Suprapubic skin (tissue), 4 donors: ENCODE measurements at regions not wholly inside any gene's neighbourhood (a gene's known extent, or its start where the extent isn't known, plus 50 kb on each side); places are given as distances from the start of the nearest gene placed in this dataset.

Source experiments
- EP300 ChIP-seq: sonication (generic); formaldehyde crosslinking; IDR thresholded peaks from one replicate; pipeline ENCODE4 v1.6.1; 2017; ENCODE audit warnings: antibody characterized with exemption
- POLR2A ChIP-seq, 2 donors: fragments of 450-650 bp; IDR thresholded peaks; one replicate each; pipeline ENCODE4 v1.6.1; 2017; ENCODE audit warnings: antibody characterized with exemption in 2 of 2, mild to moderate bottlenecking in 2 of 2, moderate library complexity in 2 of 2
- POLR2AphosphoS5 ChIP-seq, 3 donors: sonication (generic); formaldehyde crosslinking; IDR thresholded peaks; one replicate each; pipeline ENCODE4 v1.6.1; 2017; ENCODE audit warnings: antibody characterized with exemption in 3 of 3
- TF ChIP-seq, protein P1 (sequence below), 2 donors: fragments of 200-600 bp in 1 of 2; fragments of 450-650 bp in 1 of 2; sonication (generic) in 1 of 2; IDR thresholded peaks; one replicate each; pipeline ENCODE4 v1.5.1; 2016 to 2019; ENCODE audit warnings: antibody characterized with exemption in 2 of 2, mild to moderate bottlenecking in 1 of 2, moderate library complexity in 1 of 2

DNA sequence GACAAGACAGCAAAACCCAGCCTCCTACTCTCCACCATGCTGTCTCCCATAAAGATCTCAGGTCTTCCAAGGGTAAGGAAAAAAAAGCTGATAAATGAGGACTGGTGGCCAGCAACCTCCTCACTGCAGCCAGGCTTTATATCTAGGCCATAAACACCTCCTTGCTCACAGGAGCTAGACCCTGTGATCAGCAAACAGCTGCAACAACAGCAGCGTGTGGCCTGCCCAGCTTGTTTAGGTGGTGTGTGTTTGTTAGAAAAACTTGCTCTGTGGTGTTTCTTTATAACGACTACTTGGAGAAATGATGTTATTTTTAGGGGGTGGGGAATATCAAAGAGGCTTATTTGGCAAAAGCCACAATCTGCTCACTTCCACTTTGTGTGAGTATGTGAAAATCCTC is 880.9 kb upstream of the AMELY start:
- TF ChIP-seq POLR2AphosphoS5 (IDR thresholded peaks at IDR 0.05) (no peak), EP300 (no peak), POLR2A (IDR thresholded peaks at IDR 0.05) (no peak)
- TF ChIP-seq, protein P1, sequence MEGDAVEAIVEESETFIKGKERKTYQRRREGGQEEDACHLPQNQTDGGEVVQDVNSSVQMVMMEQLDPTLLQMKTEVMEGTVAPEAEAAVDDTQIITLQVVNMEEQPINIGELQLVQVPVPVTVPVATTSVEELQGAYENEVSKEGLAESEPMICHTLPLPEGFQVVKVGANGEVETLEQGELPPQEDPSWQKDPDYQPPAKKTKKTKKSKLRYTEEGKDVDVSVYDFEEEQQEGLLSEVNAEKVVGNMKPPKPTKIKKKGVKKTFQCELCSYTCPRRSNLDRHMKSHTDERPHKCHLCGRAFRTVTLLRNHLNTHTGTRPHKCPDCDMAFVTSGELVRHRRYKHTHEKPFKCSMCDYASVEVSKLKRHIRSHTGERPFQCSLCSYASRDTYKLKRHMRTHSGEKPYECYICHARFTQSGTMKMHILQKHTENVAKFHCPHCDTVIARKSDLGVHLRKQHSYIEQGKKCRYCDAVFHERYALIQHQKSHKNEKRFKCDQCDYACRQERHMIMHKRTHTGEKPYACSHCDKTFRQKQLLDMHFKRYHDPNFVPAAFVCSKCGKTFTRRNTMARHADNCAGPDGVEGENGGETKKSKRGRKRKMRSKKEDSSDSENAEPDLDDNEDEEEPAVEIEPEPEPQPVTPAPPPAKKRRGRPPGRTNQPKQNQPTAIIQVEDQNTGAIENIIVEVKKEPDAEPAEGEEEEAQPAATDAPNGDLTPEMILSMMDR (IDR thresholded peaks at IDR 0.05): no peak
